ENCODE measurements at regions not wholly inside any gene's neighbourhood (a gene's known extent, or its start where the extent isn't known, plus 50 kb on each side); places are given as distances from the start of the nearest gene placed in this dataset.
"Not testable (repeated sequence)": the region's sequence is repeated elsewhere in the genome, so short reads cannot be mapped to it uniquely, and the experiment has no call there.

DNA sequence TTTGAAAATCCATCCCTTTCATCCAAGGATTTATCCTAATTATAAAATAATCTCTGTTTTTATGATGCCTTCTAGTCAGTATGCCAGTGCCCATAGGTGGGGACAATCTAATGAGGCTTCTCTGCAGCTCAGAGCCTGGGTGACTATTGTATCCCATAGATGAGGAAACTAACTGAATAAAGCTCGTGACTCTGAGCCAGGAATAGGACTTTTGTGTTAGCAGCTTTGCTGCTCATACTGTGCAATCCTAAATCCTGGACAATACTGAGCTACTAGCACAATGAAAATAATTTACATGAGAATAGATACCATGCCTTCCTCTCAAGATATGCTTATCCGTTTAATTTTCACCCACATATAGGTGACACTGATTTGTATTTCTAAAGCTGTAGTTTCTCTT is 443.0 kb downstream of the PLK2 start:
- no peak for DNase-seq (ENCODE audit: low spot score)
- intact Hi-C loops (cut with DNase I): loop anchor here (5.0 kb wide), 1 partner anchor 445 kb away; the partner anchor contains the start of gene PLK2

DNA sequence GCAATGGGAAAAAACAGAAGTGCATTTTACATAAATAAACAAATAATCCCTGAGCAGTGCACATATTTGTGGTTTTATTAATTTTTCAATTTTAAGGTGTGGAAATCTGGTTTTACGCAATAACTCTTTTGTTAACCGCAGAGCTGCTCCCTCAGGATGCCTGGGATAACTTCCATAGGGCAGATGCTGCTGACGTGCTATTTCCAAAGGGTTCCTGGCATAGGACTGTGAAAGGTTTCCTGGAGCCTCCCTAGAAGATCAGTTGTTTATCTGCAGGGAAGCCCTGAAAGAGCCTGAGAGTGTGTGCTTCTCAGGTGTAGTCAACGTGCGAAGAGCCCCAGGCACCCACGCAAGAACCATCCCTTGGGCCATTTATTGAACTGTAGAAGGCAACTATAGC is 443.5 kb downstream of the PLK2 start:
- intact Hi-C loops (cut with DNase I): loop anchor here (5.0 kb wide), 1 partner anchor 446 kb away; the partner anchor contains the start of gene PLK2
- DNase-seq (ENCODE audit: low spot score): no peak

DNA sequence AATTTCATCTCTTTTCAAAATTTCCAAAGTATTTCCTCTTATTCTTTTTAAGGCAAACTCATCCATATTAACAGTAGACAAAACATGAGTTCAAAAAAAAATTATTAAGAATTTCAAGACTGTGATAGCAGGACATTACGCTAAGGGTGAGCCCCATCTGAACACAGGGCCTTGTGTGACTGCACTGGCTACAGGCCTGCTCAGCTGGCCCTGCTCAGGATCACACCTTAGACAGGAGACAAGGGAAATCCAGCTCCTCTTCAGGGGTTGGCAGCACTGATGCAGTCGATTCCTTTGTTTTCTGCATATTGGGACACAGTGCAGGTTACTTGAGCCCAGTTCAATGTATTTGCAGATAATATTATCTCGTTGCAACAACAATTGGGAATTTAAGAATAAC is 444.7 kb downstream of the PLK2 start:
- intact Hi-C loops (cut with DNase I): loop anchor here (5.0 kb wide), 1 partner anchor 447 kb away; the partner anchor contains the start of gene PLK2
- DNase-seq (ENCODE audit: low spot score): no peak

DNA sequence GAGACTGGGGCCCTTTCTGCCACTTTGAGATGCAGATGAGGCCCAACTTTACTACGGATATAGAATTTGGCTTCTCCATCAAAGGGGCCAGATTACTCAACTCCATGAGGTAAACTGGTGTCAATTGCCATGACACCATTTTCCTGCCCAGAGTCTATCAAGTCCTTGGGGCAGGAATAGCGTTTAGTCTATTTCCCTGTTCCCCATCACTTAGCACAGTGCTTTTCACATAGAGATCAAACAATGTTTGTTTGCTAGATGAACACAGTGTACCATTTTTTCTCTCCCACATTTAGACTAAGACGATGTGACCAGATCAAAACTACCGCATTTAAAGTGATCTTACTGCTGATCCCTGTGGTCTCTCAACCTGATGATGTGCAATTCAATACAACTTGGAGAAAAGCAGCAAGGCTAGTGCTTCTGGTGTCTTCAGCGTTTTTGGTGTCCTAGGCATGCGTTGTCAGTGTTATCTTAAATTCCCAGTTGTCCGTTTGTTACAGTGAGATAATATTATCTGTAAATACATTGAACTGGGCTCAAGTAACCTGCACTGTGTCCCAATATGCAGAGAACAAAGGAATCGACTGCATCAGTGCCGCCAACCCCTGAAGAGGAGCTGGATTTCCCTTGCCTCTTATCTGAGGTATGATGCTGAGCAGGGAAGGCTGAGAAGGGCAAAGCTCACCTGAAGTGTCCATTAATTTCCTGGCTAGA is 446.2 kb downstream of the PLK2 start:
- DNase-seq (ENCODE audit: low spot score): no peak
- intact Hi-C loops (cut with DNase I): no loop called here

DNA sequence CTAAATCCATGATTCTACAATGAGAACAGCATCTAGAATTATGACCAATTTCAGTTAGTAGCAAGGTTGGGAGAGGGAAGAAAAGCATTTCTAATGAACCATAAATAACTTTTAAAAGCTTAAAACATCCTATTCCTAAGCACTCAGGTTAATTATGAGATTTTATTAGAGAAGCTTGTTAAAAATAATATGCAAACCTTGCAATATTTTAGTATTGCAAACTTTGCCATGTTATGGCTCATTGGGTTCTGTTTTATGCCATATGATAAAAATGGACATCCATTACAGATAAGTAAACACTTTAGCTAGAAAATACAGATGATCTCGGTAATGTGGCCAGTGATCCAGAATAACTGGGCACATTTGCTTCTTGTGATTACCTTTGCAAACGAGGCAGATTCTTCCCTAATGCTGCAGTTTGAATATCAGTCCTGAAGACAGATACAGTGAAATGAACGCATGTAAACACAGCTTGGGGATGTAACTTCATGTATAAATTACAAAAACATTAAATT is 447.0 kb downstream of the PLK2 start:
- no peak for DNase-seq (ENCODE audit: low spot score)
- intact Hi-C loops (cut with DNase I): no loop called here

DNA sequence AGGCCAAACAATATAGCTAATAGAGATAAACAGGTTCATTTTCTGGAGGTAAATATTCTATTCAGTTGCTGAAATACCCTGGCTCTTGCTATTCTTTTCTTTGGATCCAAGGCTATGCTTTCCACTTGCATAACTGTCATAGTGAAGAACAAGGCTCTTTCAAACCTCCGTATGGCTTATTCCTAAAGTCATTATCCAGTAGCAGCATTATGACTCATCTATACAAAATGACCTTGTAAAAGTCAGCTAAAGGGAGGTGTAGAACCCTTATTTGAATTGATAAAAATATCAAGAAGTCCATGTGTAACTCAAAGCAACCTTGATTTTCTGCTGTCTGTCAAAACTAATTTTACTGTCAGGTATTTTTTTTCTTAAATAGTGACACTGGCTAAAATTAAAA is 447.8 kb downstream of the PLK2 start:
- intact Hi-C loops (cut with DNase I): no loop called here

DNA sequence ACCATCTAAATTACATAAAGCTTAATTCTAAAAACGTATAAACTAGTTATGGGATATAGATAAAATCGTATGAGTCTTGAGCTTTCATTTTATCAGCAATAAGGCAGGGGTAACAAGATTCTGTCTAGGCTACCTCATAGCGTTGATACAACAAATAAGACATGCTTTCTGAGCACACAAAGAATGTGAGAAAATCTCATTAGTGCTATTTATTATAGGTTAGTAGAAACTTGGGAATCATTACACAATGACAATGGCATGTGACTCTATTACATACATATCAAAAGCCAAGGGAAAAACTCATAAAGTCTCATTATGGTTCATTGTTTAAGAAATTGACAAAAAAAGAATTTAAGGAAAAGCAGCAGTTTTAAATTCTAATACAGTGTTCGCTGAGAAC is 448.6 kb downstream of the PLK2 start:
- intact Hi-C loops (cut with DNase I): no loop called here

More for the DNA sequence above, 447.8 kb downstream of the PLK2 start:
- DNase-seq (ENCODE audit: low spot score): no peak

DNA sequence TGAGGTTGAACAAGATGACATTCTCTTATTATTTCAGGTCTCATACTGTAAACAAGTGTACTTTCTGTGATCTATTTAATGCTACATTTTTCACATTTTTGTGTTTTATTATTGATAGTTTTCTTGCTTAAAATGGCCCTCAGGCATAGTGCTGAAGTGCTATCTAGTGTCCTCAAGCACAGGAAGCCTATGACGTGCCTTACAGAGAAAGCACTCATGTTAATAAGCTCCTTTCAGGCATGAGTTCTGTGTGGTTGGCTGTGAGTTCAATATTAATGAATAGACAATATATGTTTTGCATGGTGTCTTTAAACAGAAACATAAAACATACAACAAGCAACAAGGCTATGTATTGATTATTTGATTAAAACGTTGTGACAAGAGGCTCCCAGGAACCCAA is 450.1 kb downstream of the PLK2 start:
- intact Hi-C loops (cut with DNase I): no loop called here
- no peak for DNase-seq (ENCODE audit: low spot score)

More for the DNA sequence above, 448.6 kb downstream of the PLK2 start:
- DNase-seq (ENCODE audit: low spot score): no peak

DNA sequence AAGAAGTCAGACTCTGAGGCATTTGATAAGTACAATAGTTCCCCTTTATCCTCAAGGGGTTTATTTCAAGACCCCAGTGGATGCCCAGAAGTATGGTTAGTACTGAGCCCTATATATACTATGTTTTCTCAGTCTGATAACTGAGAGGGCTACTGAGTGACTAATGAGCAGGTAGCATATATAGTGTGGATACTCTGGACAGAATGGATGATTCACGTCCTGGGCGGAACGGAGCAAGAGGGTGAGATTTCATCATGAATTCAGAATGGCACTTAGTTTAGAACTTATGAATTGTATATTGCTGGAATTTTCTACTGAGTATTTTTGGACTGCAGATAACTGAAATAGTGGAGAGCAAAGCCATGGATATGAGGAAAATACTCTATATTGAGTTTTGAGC is 457.6 kb downstream of the PLK2 start:
- intact Hi-C loops (cut with DNase I): no loop called here
- DNase-seq (ENCODE audit: low spot score): no peak

DNA sequence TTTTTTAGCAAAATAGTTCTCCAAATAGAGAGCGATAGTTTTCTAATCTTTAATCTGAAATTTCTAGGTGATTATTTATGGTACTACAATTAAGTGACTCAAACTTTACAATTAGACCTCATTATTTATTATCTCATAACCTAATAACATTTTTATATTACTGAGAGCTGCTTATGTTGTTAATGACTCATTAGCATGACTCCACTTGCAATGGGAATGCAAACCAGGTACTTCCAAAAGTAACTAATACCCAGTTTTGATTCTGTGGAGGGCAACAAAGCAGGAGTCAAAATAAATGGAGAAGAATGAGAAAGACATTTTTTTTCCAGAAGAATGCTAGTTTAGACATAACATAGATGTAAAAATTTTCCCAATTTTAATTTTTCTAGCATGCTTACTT is 466.0 kb downstream of the PLK2 start:
- DNase-seq (ENCODE audit: low spot score): no peak
- intact Hi-C loops (cut with DNase I): no loop called here

DNA sequence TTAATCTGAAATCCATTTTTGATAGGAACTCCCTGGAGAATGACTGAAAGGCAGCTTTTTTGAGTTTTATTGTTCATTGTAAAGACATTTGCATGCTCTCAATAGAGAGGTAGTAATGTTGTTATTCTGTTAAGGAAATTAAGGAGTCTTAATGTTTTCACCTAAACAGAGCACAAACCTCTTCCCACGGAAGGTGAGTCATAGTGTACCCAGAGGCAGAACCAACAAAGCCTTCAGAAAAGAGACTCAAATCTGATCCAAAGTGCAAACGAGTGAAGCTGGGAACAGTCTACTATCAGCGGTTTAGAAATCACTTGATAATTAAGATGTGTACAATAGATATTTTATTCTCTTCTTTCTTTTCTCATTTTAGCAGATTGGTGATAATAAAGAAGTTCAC is 470.5 kb downstream of the PLK2 start:
- DNase-seq (ENCODE audit: low spot score): no peak
- intact Hi-C loops (cut with DNase I): no loop called here

DNA sequence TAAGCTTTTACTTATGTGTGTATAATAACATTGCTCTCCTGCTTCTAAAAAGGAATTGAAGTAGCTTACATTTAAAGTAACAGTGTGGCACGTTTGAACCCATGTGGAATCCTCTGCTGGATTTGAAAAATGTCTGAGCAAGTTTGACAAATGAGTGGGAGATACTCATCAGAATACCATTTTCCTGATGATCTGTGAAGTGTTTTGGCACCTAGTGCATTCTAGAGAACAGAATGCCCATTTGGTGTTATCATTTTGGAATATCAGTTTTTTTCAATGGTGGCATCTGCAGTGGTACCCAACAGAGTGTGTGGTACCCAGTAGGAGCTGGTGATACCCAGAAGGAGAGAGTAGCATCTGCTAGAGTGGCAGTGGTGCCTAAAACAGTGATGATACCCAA is 471.1 kb downstream of the PLK2 start:
- DNase-seq (ENCODE audit: low spot score): no peak
- intact Hi-C loops (cut with DNase I): no loop called here

DNA sequence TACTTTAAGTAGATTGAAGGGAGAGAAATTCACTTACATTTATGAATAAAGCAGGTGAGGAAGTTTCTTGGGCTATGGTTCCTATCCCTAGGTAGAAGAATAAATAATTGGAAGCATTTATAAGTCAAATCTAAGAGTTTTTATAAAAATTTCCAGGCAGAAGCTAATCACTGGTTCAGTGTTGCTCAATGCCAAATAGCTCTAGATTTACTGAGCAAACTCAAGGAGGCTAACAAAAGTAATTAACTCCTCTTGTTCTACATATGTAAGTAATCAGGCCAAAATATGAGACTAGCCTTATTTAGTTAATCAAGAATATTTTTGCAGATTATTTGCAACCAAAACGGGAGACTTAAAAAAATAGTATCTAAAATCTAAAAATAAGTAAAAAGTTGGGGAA is 472.3 kb downstream of the PLK2 start:
- no peak for DNase-seq (ENCODE audit: low spot score)
- intact Hi-C loops (cut with DNase I): no loop called here

DNA sequence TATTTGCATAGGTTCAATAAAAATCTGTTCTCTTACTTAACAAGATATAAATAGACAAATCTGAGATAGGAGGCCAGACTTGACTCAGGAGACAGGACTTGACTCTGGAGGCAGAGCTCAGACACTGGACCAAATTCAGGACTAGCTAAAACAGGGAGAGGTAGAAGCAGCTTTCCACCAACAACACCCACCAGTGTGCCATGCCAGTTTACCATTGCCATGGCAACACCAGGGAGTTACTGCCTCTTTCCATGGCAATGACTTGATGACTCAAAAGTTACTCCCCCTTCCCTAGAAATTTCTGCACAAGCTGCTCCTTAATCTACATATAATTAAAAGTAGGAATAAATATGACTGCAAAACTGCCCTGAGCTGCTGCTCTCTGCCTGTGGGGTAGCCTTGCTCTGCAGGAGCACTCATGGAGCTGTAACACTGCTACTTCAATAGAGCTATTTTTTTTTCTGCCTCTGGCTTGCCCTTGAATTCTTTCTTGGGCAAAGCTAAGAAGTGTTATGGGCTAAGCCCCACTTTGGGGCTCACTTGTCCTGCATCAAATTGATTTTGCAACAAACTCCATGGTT is 473.0 kb downstream of the PLK2 start:
- intact Hi-C loops (cut with DNase I): no loop called here
- no peak for DNase-seq (ENCODE audit: low spot score)

DNA sequence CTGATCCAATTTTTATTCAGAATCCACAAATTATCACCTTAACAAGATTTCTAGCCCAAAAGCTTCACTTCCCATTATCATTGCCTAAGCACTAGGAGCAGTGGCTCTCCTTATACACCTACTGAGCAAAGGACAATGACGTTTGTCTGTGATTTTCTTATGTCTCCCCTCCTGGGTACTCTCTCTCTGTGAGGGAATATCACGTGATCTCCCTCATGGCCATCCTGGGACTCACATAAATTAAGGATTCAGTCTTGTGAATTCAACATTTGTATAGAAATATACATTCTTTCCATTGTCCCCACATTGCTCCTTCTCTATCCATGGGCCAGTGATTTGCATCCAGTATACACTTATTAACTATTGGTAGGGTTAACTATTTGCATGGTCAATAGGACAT is 476.5 kb downstream of the PLK2 start:
- no peak for DNase-seq (ENCODE audit: low spot score)
- intact Hi-C loops (cut with DNase I): no loop called here

DNA sequence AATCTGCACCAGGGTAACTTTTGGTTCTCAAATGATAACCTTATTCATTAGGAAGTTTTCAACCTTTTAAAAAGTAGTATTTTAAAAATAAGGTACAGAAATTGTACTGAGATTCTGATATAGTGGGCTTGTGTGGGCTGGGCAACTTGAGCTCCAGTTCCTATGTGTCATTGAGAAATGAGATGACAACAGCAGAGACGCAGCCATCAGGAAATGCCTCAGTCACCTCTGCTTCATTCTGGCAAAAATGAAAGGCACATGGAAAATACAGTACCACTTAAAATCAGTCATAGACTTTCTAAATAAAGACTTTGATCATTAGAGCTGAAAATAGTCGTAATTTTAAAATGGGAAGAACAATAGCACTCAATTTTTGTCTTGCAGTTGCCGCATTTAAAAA is 480.2 kb downstream of the PLK2 start:
- DNase-seq (ENCODE audit: low spot score): no peak
- intact Hi-C loops (cut with DNase I): no loop called here

DNA sequence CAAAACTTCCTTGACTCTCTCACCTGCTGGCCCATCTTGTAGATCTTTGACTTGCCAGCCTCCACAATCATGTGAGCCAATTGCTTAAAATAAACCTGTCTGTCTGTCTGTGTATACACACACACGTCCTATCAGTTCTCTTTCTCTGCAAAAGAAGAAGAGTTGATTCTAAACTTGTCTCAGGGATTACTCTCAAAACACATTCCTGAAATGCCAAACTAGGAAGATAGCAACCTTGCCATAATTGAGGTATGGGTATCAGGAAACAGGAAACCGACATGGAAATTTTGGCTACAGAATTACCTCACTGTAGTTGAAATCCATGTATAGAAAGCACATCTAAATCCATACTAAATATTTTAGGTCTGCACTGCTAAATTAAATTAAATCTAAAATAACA is 483.4 kb downstream of the PLK2 start:
- no peak for DNase-seq (ENCODE audit: low spot score)
- intact Hi-C loops (cut with DNase I): no loop called here

DNA sequence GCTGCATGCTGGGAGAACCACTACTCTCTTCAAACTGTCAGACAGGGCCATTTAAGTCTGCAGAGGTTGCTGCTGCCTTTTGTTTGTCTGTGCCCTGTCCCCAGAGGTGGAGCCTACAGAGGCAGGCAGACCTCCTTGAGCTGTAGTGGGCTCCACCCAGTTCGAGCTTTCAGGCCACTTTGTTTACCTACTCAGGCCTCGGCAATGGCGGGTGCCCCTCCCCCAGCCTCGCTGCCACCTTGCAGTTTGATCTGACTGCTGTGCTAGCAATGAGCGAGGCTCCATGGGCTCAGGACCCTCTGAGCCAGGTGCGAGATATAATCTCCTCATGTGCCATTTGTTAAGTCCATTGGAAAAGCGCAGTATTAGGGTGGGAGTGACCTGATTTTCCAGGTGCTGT is 487.8 kb downstream of the PLK2 start:
- intact Hi-C loops (cut with DNase I); DNase-seq (ENCODE audit: low spot score): not testable (repeated sequence)

DNA sequence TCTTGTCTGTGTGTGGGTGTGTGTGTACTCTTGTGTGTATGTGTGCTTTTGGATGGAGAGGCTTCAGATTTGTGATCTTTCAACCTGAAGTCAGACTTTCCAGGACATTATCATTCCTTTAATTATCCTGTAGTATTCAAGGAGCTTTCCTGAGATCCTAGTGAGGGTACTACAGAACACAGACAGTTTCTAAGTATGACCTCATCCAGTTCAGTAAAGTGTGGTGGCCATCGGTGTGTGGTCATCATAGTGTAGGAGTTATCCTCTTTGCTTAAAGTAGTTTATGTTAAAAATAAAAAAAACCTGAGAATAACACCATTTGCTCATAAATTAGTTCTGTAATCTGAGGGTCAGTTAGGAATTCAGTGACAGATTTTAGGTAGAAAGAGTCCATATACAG is 478.0 kb upstream of the ACTBL2 start:
- intact Hi-C loops (cut with DNase I): no loop called here
- no peak for DNase-seq (ENCODE audit: low spot score)

DNA sequence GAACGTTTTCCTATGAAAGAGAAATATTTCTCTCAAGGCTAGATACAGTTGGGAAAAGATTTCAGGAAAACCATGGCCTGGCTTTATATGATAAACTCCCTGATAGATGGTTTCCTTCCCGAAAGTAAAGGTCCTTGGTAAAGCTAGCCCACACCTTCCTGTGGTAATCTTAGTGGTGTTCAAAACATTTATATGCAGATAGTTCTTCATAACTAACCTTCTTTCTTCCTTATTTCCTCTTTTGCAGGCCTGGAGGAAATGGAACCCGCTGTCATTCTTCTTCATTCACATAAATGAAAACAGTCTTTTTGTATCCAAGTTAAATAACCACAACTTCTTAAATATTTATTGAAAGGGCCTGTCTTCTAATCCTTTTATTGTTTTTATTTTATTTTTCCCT is 474.0 kb upstream of the ACTBL2 start:
- intact Hi-C loops (cut with DNase I): no loop called here
- DNase-seq (ENCODE audit: low spot score): no peak

DNA sequence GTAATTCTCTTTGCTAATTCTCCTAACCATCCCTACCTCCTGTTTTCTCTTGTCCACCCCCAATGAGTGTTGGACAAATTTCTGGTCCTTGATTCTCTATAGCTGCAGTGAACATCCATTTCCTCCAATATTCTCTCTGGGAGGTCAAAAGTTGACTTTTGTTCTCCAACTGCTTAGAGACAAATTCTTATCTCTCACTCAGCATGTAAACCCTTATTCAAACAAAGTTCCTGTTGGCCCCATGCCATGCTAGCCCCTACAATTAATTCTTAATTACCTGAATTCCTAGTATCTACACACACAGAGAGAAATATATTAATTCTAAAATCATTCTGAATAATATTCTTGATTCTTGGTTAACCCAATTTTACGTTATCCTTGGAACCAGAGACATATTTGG is 472.9 kb upstream of the ACTBL2 start:
- intact Hi-C loops (cut with DNase I): no loop called here
- DNase-seq (ENCODE audit: low spot score): no peak
